K562 (cell line): ENCODE measurements at regions not wholly inside any gene's neighbourhood (a gene's known extent, or its start where the extent isn't known, plus 50 kb on each side); places are given as distances from the start of the nearest gene placed in this dataset.

Source experiments
- FOS ChIP-seq: IDR thresholded peaks from 3 replicates; pipeline ENCODE4 v1.6.1; 2011; ENCODE audit not compliant: insufficient read length; ENCODE audit errors: extremely low read depth
- FOXP1 ChIP-seq: sonication (generic); formaldehyde crosslinking; IDR thresholded peaks from 2 replicates; pipeline ENCODE4 v1.8.0; 2022; ENCODE audit warnings: mild to moderate bottlenecking, missing genetic modification reagents
- JUND ChIP-seq, 2 experiments: IDR thresholded peaks; 2 replicates in 1 of 2; 3 replicates in 1 of 2; pipeline ENCODE4 v1.6.1; 2011; ENCODE audit warnings: borderline replicate concordance in 2 of 2, low read depth in 2 of 2, low read length in 2 of 2, improper control_type of control experiment in 1 of 2, missing biosample characterization in 1 of 2, missing genetic modification characterization in 1 of 2, missing genetic modification reagents in 1 of 2
- LARP7 ChIP-seq: fragments of 450-650 bp; IDR thresholded peaks from 2 replicates; pipeline ENCODE4 v1.6.1; 2016
- LEF1 ChIP-seq: fragments of 450-650 bp; IDR thresholded peaks from 2 replicates; pipeline ENCODE4 v1.6.1; 2016; ENCODE audit warnings: mild to moderate bottlenecking
- MAZ ChIP-seq, 2 experiments: fragments of 450-650 bp in 1 of 2; sonication (generic) in 1 of 2; formaldehyde crosslinking; IDR thresholded peaks in 1 of 2; conservative IDR thresholded peaks in 1 of 2; 2 replicates each; pipeline versions ENCODE4 v1.4.0 to v1.5.0; 2020; ENCODE audit warnings: mild to moderate bottlenecking in 1 of 2, missing genetic modification reagents in 1 of 2
- POLR2A ChIP-seq: fragments of 450-650 bp; conservative IDR thresholded peaks from 2 replicates; pipeline ENCODE4 v1.6.1; 2016
- RAD21 ChIP-seq, 2 experiments: fragments of 250-450 bp in 1 of 2; fragments of 450-650 bp in 1 of 2; sonication (Bioruptor Pico) in 1 of 2; formaldehyde crosslinking in 1 of 2; IDR thresholded peaks in 1 of 2; conservative IDR thresholded peaks in 1 of 2; 2 replicates each; pipeline versions ENCODE4 v1.4.0 to v1.8.0; 2020 to 2022; ENCODE audit warnings: mild to moderate bottlenecking in 2 of 2, moderate library complexity in 1 of 2
- TAF1 ChIP-seq: IDR thresholded peaks from 2 replicates; pipeline ENCODE4 v1.6.1; 2011; ENCODE audit warnings: mild to moderate bottlenecking, low read length, moderate library complexity; ENCODE audit not compliant: insufficient read depth, control insufficient read depth, severe bottlenecking; ENCODE audit errors: extremely low read depth
- ZNF24 ChIP-seq: fragments of 450-650 bp; IDR thresholded peaks from 2 replicates; pipeline ENCODE4 v1.6.1; 2016

DNA sequence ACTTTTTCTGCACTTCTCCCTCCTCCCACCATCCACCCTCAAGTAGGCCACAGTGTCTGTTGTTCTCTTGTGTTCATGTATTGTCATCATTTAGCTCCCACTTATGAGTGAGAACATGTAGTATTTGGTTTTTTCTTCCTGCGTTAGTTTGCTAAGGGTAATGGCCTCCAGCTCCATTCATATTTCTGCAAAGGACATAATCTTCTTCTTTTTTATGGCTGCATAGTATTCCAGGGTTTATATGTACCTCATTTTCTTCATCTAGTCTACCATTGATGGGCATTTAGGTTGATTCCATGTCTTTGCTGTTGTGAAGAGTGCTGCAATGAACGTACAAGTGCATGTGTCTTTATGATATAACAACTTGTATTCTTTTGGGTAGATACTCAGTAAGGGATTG lies 230.4 kb downstream of the ARL4A start:
- TF ChIP-seq LEF1 (no peak), RAD21 (CRISPR knock-in tag; conservative IDR thresholded peaks at IDR 0.05 in 1 of 2, IDR thresholded peaks at IDR 0.05 in 1 of 2) (no peak), LARP7 (no peak), MAZ (CRISPR knock-in tag; conservative IDR thresholded peaks at IDR 0.05 in 1 of 2, IDR thresholded peaks at IDR 0.05 in 1 of 2) (no peak), POLR2A (no peak), JUND (IDR thresholded peaks at IDR 0.05; ENCODE audit: borderline replicate concordance, low read depth, low read length) (no peak), JUND (tag; IDR thresholded peaks at IDR 0.05; ENCODE audit: borderline replicate concordance, low read depth, low read length) (no peak), FOS (no peak), TAF1 (no peak), FOXP1 (CRISPR knock-in tag) (no peak), ZNF24 (no peak)
